B cell (primary cell): ENCODE measurements at regions not wholly inside any gene's neighbourhood (a gene's known extent, or its start where the extent isn't known, plus 50 kb on each side); places are given as distances from the start of the nearest gene placed in this dataset.

Experiments used
- ATAC-seq: fragments of 200-7000 bp; cut with Tn5 transposase; one replicate; pipeline ENCODE4 v1.10.0; 2021; ENCODE audit warnings: low read depth, mild to moderate bottlenecking, moderate number of reproducible peaks, moderate library complexity
- CTCF ChIA-PET: fragments of 350-600 bp; sonication (Branson Sonifier 250); formaldehyde crosslinking; loops from one replicate; lab custom pipeline; 2021; ENCODE audit warnings: antibody characterized with exemption, inconsistent platforms; lab: Charles Lee
- POLR2A ChIA-PET: fragments of 350-600 bp; sonication (Branson Sonifier 250); formaldehyde crosslinking; loops from one replicate; lab custom pipeline; 2021; ENCODE audit warnings: antibody characterized with exemption; lab: Charles Lee
- DNase-seq: peaks from one replicate; pipeline ENCODE4 v3.0.0; 2013
- H2AFZ ChIP-seq: 2 replicates; pipeline ENCODE4 v1.6.1; 2012; ENCODE audit warnings: mild to moderate bottlenecking, low read depth, low read length; ENCODE audit not compliant: insufficient read depth, poor library complexity, severe bottlenecking
- H3K27ac ChIP-seq, 2 donors: 1 replicate in 1 of 2; 2 replicates in 1 of 2; pipeline ENCODE4 v1.5.1; 2012 to 2013; ENCODE audit warnings: low read length in 2 of 2, mild to moderate bottlenecking in 2 of 2, moderate library complexity in 1 of 2
- H3K27me3 ChIP-seq, 4 experiments: fragments of 200-600 bp in 1 of 4; sonication (generic) in 1 of 4; replicated peaks in 1 of 4; 1 replicate in 2 of 4; 2 replicates in 2 of 4; pipeline versions ENCODE4 v1.6.1 to v1.7.0; 2013 to 2016; ENCODE audit warnings: low read length in 3 of 4, mild to moderate bottlenecking in 2 of 4, mixed read lengths in 1 of 4, moderate library complexity in 1 of 4; ENCODE audit not compliant: insufficient read depth in 4 of 4, control insufficient read depth in 3 of 4; ENCODE audit errors: control extremely low read depth in 1 of 4
- H3K36me3 ChIP-seq, 2 experiments: replicated peaks in 1 of 2; 1 replicate in 1 of 2; 2 replicates in 1 of 2; pipeline versions ENCODE4 v1.6.1 to v1.7.1; 2013; ENCODE audit warnings: low read length in 1 of 2; ENCODE audit not compliant: insufficient read depth in 2 of 2, control insufficient read depth in 1 of 2; ENCODE audit errors: control extremely low read depth in 1 of 2, extremely low read depth in 1 of 2
- H3K4me1 ChIP-seq, 2 donors: fragments of 200-600 bp in 1 of 2; sonication (generic) in 1 of 2; 1 replicate in 1 of 2; 2 replicates in 1 of 2; pipeline versions ENCODE4 v1.5.1 to v1.6.1; 2013 to 2017; ENCODE audit warnings: low read length in 2 of 2; ENCODE audit not compliant: control insufficient read depth in 2 of 2, insufficient read depth in 2 of 2
- H3K4me2 ChIP-seq: replicated peaks from 2 replicates; pipeline ENCODE3; 2012; ENCODE audit warnings: mild to moderate bottlenecking, low read depth, low read length; ENCODE audit not compliant: poor library complexity, severe bottlenecking
- H3K4me3 ChIP-seq, 5 experiments: fragments of 200-600 bp in 1 of 5; sonication (generic) in 1 of 5; 1 replicate in 3 of 5; 2 replicates in 2 of 5; pipeline versions ENCODE4 v1.5.1 to v1.7.0; 2011 to 2016; ENCODE audit warnings: low read length in 4 of 5, mild to moderate bottlenecking in 4 of 5, low read depth in 2 of 5, control low read depth in 1 of 5, moderate library complexity in 1 of 5; ENCODE audit not compliant: insufficient read depth in 1 of 5; ENCODE audit errors: control extremely low read depth in 1 of 5, extremely low read depth in 1 of 5
- H3K79me2 ChIP-seq: fragments of 200-600 bp; sonication (generic); one replicate; pipeline ENCODE4 v1.6.0; 2016; ENCODE audit warnings: low read length; ENCODE audit not compliant: control insufficient read depth, insufficient read depth
- H3K9ac ChIP-seq: fragments of 200-600 bp; sonication (generic); 2 replicates; pipeline ENCODE4 v1.6.1; 2017; ENCODE audit warnings: mild to moderate bottlenecking, low read length, moderate library complexity
- H3K9me3 ChIP-seq, 3 donors: one replicate each; pipeline versions ENCODE4 v1.6.1 to v1.7.1; 2013; ENCODE audit warnings: low read length in 2 of 3; ENCODE audit not compliant: control insufficient read depth in 2 of 3, insufficient read depth in 1 of 3; ENCODE audit errors: control extremely low read depth in 1 of 3
- H4K20me1 ChIP-seq: 2 replicates; pipeline ENCODE4 v1.6.0; 2012; ENCODE audit warnings: mild to moderate bottlenecking, low read length; ENCODE audit not compliant: insufficient read depth, control insufficient read depth, poor library complexity, severe bottlenecking
- H3K27ac Mint-ChIP-seq: one replicate; pipeline ENCODE4 v1.8.0; 2021; ENCODE audit warnings: mixed read lengths
- H3K27me3 Mint-ChIP-seq: one replicate; pipeline ENCODE4 v1.8.0; 2021; ENCODE audit warnings: mixed read lengths
- H3K4me1 Mint-ChIP-seq: one replicate; pipeline ENCODE4 v1.8.0; 2021; ENCODE audit warnings: mixed read lengths
- H3K4me3 Mint-ChIP-seq: one replicate; pipeline ENCODE4 v1.8.0; 2021; ENCODE audit warnings: mixed read lengths
- H3K9me3 Mint-ChIP-seq: one replicate; pipeline ENCODE4 v1.8.0; 2022; ENCODE audit warnings: mixed read lengths; ENCODE audit not compliant: insufficient read depth
- CTCF ChIP-seq: fragments of 200-600 bp; IDR thresholded peaks from one replicate; pipeline ENCODE4 v1.8.0; 2022; ENCODE audit warnings: antibody characterized with exemption, mild to moderate bottlenecking
- EZH2 ChIP-seq: IDR thresholded peaks from 2 replicates; pipeline ENCODE4 v1.6.1; 2012; ENCODE audit warnings: borderline replicate concordance, low read depth, mild to moderate bottlenecking, moderate library complexity, low read length; ENCODE audit not compliant: insufficient read depth, poor library complexity, severe bottlenecking
- WGBS: methylation state at CpG from one replicate; pipeline ENCODE4 v1.1.5; 2013; ENCODE audit warnings: missing lambda C conversion rate; ENCODE audit not compliant: insufficient coverage; 5-methylcytosine and 5-hydroxymethylcytosine counted together
- intact Hi-C: fragments of 100-400 bp; cut with micrococcal nuclease; formaldehyde crosslinking; loops from one replicate; pipeline ENCODE4 v1.10.0; 2022

DNA sequence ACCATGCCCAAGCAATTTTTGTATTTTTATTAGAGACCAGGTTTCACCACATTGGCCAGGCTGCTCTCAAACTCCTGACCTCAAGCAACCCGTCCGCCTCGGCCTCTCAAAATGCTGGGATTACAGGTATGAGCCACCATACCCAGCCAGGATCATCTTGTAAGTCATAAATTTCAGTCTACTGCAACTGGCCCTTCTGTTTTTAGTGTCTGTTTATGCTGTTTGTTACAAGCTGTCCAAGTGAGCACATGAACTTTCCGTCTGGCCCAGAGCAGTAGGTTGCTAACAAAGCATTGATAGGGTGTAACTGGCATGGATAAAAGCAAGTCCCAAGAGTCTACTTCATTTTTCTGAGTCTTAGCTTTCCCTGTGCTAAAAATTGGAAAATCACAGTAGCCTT lies 164.4 kb upstream of the NT5C1B start:
- H2AFZ ChIP-seq: no peak overlapping the region
- no peaks in the 10 kb centered on the region for H4K20me1 ChIP-seq
- H3K4me2 ChIP-seq: no peak overlapping the region
- H3K4me3 Mint-ChIP-seq: no peak overlapping the region
- H3K4me1 Mint-ChIP-seq: no peaks in the 10 kb centered on the region
- no peaks in the 10 kb centered on the region for H3K36me3 ChIP-seq
- no peak for ATAC-seq
- CTCF ChIA-PET: interaction anchor here (1.2 to 1.5 kb wide), 2 partner anchors 24 to 1110 kb away, joined by 3 read pairs; no protein-coding TSS in a partner anchor
- DNase-seq: no peak
- H3K9me3 Mint-ChIP-seq: no peaks in the 10 kb centered on the region
- H3K9me3 ChIP-seq: no peaks in the 10 kb centered on the region
- intact Hi-C loops: loop anchor here (5.0 kb wide), 1 partner anchor 231 kb away; no protein-coding TSS in a partner anchor
- POLR2A ChIA-PET: no interaction called here
- H3K9ac ChIP-seq: no peak overlapping the region
- H3K27me3 ChIP-seq: no peaks in the 10 kb centered on the region
- H3K4me3 ChIP-seq: no peak overlapping the region
- H3K27ac Mint-ChIP-seq: no peak overlapping the region
- no peaks in the 10 kb centered on the region for H3K27me3 Mint-ChIP-seq
- TF ChIP-seq EZH2 (no peak), CTCF (no peak)
- H3K27ac ChIP-seq: no peak overlapping the region
- no peaks in the 10 kb centered on the region for H3K4me1 ChIP-seq
- H3K79me2 ChIP-seq: no peaks in the 10 kb centered on the region
- 73% methylated on average over 3 of the region's 4 CpGs for WGBS

- ChIA-PET POLR2A (no interaction called here), CTCF (interaction anchor here (1.2 to 1.5 kb wide), 2 partner anchors 25 to 1111 kb away, joined by 3 read pairs; no protein-coding TSS in a partner anchor)
- H4K20me1 ChIP-seq: no peaks in the 10 kb centered on the region
- H3K9me3 ChIP-seq: no peaks in the 10 kb centered on the region
- WGBS: no CpG with 5 or more reads among the region's 6 CpGs
- H3K36me3 ChIP-seq: no peaks in the 10 kb centered on the region
- no peak for ATAC-seq
- H3K4me1 ChIP-seq: no peaks in the 10 kb centered on the region
- no peak overlapping the region for H3K4me3 ChIP-seq
- no peak overlapping the region for H3K4me2 ChIP-seq
- no peaks in the 10 kb centered on the region for H3K27me3 ChIP-seq
- DNase-seq: no peak
- H3K27ac ChIP-seq: no peak overlapping the region
- Mint-ChIP-seq H3K4me3 (no peak overlapping the region), H3K4me1 (no peaks in the 10 kb centered on the region), H3K9me3 (no peaks in the 10 kb centered on the region), H3K27ac (no peak overlapping the region), H3K27me3 (no peaks in the 10 kb centered on the region)
- H3K9ac ChIP-seq: no peak overlapping the region
- TF ChIP-seq CTCF (no peak), EZH2 (no peak)
- intact Hi-C loops: loop anchor here (5.0 kb wide), 1 partner anchor 231 kb away; no protein-coding TSS in a partner anchor
- H2AFZ ChIP-seq: no peak overlapping the region
- no peaks in the 10 kb centered on the region for H3K79me2 ChIP-seq
These were observed 163.5 kb upstream of the NT5C1B start for GRCh38 chr2:18752667-18753422.
